Vagina (tissue), 2 donors: ENCODE measurements at regions not wholly inside any gene's neighbourhood (a gene's known extent, or its start where the extent isn't known, plus 50 kb on each side); places are given as distances from the start of the nearest gene placed in this dataset.
A peak's percentile ranks its signal among the peaks of the same experiment; 100 is the strongest.

ENCODE experiments used
- DNase-seq, 2 donors: peaks; one replicate each; pipeline ENCODE4 v3.0.0-alpha.2; 2017; ENCODE audit errors: extremely low spot score in 2 of 2
- H3K27ac ChIP-seq: fragments of 200-600 bp; sonication (generic); one replicate; pipeline ENCODE4 v1.5.1; 2019
- H3K27me3 ChIP-seq: fragments of 200-600 bp; sonication (generic); one replicate; pipeline ENCODE4 v1.5.1; 2019
- H3K36me3 ChIP-seq, 2 donors: fragments of 200-600 bp; sonication (generic); one replicate each; pipeline ENCODE4 v1.5.1; 2017 to 2019
- H3K4me1 ChIP-seq: fragments of 200-600 bp; sonication (generic); one replicate; pipeline ENCODE4 v1.5.1; 2019
- H3K4me3 ChIP-seq, 2 donors: fragments of 200-600 bp; sonication (generic); 1 replicate in 1 of 2; 2 replicates in 1 of 2; pipeline ENCODE4 v1.5.1; 2016 to 2019
- H3K9me3 ChIP-seq: fragments of 200-600 bp; sonication (generic); one replicate; pipeline ENCODE4 v1.5.1; 2019
- POLR2A ChIP-seq, 2 donors: fragments of 450-650 bp; IDR thresholded peaks; one replicate each; pipeline ENCODE4 v1.6.1; 2017; ENCODE audit warnings: antibody characterized with exemption in 2 of 2, mild to moderate bottlenecking in 2 of 2, moderate library complexity in 2 of 2
- POLR2AphosphoS5 ChIP-seq, 2 donors: sonication (generic); formaldehyde crosslinking; IDR thresholded peaks; one replicate each; pipeline ENCODE4 v1.9.0; 2017; ENCODE audit warnings: antibody characterized with exemption in 2 of 2, mild to moderate bottlenecking in 2 of 2, low read depth in 1 of 2; ENCODE audit not compliant: insufficient read depth in 1 of 2
- intact Hi-C: fragments of 100-400 bp; cut with DNase I; formaldehyde crosslinking; loops from one replicate; pipeline ENCODE4 v1.15.1; 2023
- TF ChIP-seq, protein P1 (sequence below), 3 experiments: fragments of 450-650 bp in 2 of 3; fragments of 200-600 bp in 1 of 3; sonication (generic) in 1 of 3; IDR thresholded peaks; one replicate each; pipeline ENCODE4 v1.5.1; 2017 to 2019; ENCODE audit warnings: antibody characterized with exemption in 3 of 3, mild to moderate bottlenecking in 2 of 3, moderate library complexity in 2 of 3

DNA sequence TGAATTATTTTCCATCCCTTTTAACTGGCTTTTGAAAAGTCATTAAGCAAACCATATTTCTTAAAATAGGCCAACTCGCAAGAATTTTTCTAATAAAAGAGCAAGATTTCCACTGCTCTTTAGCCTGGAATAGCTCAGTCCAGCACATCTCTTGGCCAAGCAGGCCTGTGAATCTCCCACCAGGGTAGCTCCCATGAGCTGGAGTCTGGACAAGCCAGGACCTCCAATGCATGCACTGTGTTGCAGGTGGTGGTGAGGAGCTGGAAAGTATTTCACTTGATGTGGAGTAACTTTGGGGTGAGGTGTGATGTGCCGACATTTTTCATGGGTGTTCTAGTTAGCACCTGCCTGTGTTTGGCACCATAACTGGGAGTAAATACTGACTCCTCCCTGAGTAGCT, 117.3 kb upstream of the TBX20 start:
- Histone ChIP-seq H3K36me3 (no peaks in the 10 kb centered on the region), H3K4me3 (no peak overlapping the region), H3K27ac (no peak overlapping the region), H3K9me3 (no peaks in the 10 kb centered on the region), H3K4me1 (no peaks in the 10 kb centered on the region), H3K27me3 (no peaks in the 10 kb centered on the region)
- TF ChIP-seq POLR2AphosphoS5 (IDR thresholded peaks at IDR 0.05; ENCODE audit: insufficient read depth in 1 of 2, low read depth in 1 of 2) = no peak
- no peak for DNase-seq
- intact Hi-C loops = no loop called here

DNA sequence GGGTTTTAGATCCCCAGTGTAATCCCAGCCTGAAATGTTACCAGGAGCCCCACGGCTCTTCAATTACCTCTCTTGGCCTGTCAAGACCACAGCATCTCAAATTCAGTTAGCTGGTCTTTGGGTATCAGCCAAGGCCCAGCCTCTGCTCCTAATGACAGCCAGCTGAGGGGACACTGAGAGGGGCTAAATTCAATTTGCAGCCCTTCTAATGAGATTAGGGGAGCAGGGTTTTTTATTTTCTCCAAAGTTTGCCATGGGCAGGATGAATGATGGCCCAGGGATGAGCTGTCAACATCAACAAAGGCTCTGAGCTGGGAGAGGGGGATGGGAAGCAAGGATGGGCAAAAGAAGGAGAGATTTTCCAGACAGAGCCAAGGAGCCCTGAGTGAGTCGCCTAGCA, 116.8 kb upstream of the TBX20 start:
- H3K27ac ChIP-seq = no peak overlapping the region
- no peaks in the 10 kb centered on the region for H3K4me1 ChIP-seq
- intact Hi-C loops = no loop called here
- DNase-seq = no peak
- no peaks in the 10 kb centered on the region for H3K9me3 ChIP-seq
- H3K27me3 ChIP-seq = no peaks in the 10 kb centered on the region
- H3K36me3 ChIP-seq = no peaks in the 10 kb centered on the region
- TF ChIP-seq POLR2A (IDR thresholded peaks at IDR 0.05) (no peak), POLR2AphosphoS5 (IDR thresholded peaks at IDR 0.05; ENCODE audit: insufficient read depth in 1 of 2, low read depth in 1 of 2) (no peak)
- TF ChIP-seq, protein P1, sequence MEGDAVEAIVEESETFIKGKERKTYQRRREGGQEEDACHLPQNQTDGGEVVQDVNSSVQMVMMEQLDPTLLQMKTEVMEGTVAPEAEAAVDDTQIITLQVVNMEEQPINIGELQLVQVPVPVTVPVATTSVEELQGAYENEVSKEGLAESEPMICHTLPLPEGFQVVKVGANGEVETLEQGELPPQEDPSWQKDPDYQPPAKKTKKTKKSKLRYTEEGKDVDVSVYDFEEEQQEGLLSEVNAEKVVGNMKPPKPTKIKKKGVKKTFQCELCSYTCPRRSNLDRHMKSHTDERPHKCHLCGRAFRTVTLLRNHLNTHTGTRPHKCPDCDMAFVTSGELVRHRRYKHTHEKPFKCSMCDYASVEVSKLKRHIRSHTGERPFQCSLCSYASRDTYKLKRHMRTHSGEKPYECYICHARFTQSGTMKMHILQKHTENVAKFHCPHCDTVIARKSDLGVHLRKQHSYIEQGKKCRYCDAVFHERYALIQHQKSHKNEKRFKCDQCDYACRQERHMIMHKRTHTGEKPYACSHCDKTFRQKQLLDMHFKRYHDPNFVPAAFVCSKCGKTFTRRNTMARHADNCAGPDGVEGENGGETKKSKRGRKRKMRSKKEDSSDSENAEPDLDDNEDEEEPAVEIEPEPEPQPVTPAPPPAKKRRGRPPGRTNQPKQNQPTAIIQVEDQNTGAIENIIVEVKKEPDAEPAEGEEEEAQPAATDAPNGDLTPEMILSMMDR (IDR thresholded peaks at IDR 0.05) = no peak
- H3K4me3 ChIP-seq = no peak overlapping the region

DNA sequence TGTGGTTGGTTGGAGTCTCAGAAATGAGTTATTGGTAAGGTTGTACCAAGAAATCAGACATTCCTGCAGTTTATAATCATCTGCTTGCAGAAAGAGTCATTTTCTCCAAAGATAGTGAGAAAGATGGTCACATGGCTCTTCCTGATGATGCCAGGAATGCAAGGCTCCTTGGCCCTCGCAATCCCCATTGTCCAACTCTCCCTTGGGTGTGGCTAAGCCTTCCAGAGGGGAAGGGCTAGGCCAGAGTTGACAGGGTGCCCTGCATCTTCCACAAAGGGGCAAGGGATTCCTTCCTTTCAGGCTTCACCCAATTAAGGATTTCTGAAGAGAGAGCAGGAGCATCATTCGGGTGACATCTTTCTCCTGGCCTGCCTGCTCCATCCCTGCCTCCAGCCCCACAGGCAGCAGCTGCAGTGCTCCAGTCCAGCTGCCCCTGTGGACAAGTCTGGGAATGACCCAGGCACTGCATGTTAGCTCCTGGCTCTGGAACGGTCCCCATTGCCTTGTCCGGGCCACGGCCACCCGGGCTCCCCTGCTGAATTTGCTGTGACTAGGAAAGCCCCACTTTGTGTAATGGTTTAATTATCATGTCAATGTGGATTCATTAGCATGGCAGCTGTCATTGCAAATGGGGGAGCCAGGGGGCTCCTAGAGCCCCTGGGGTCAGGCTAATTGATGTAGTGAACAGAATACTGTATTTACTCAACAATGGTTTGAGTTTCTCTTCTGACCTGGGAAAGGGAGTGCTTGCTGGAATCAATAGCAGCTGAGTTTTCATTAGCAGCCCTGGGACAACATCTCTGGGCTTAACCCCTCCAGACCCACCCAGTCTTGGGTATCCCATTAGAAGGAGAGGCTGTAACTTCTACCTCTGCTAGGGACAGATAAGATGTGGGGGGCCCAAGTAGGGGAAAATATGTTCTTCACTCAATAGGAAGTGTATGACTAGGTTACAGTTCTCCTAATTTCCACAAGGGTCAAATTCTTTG, 112.6 kb upstream of the TBX20 start:
- no peak overlapping the region for H3K4me3 ChIP-seq
- no peaks in the 10 kb centered on the region for H3K9me3 ChIP-seq
- TF ChIP-seq POLR2AphosphoS5 (IDR thresholded peaks at IDR 0.05; ENCODE audit: insufficient read depth in 1 of 2, low read depth in 1 of 2) (no peak), POLR2A (IDR thresholded peaks at IDR 0.05) (no peak)
- TF ChIP-seq, protein P1 (IDR thresholded peaks at IDR 0.05) = no peak
- peak in 1 of 2 donors; percentile 77 for DNase-seq
- intact Hi-C loops = no loop called here
- no peak overlapping the region for H3K27ac ChIP-seq
- H3K4me1 ChIP-seq = no peaks in the 10 kb centered on the region
- no peaks in the 10 kb centered on the region for H3K27me3 ChIP-seq
- H3K36me3 ChIP-seq = no peaks in the 10 kb centered on the region

DNA sequence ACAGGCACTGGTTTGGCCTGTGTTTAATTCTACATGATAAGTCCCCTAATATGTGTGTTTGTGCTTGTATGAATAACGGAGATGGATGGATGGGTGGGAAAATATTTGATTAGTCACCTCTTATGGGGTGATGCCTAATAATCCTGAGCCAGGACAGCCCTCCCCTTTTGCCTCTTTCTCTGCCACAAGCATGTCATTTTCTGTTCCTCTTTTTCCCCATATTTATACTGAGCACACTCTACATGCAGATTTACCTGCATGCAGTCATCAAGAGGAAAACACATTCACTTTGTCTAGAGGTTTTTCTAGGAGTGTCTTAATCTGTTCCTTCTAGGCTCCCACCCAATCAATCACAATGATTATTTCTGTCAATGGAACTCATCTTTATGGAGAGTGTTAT, 111.6 kb upstream of the TBX20 start:
- no peaks in the 10 kb centered on the region for H3K36me3 ChIP-seq
- intact Hi-C loops = no loop called here
- H3K9me3 ChIP-seq = no peaks in the 10 kb centered on the region
- no peaks in the 10 kb centered on the region for H3K4me1 ChIP-seq
- TF ChIP-seq POLR2A (IDR thresholded peaks at IDR 0.05) (no peak), POLR2AphosphoS5 (IDR thresholded peaks at IDR 0.05; ENCODE audit: insufficient read depth in 1 of 2, low read depth in 1 of 2) (no peak)
- TF ChIP-seq, protein P1 (IDR thresholded peaks at IDR 0.05) = no peak
- H3K27ac ChIP-seq = no peak overlapping the region
- DNase-seq = peak in 1 of 2 donors; percentile 27
- no peak overlapping the region for H3K4me3 ChIP-seq
- H3K27me3 ChIP-seq = no peaks in the 10 kb centered on the region

DNA sequence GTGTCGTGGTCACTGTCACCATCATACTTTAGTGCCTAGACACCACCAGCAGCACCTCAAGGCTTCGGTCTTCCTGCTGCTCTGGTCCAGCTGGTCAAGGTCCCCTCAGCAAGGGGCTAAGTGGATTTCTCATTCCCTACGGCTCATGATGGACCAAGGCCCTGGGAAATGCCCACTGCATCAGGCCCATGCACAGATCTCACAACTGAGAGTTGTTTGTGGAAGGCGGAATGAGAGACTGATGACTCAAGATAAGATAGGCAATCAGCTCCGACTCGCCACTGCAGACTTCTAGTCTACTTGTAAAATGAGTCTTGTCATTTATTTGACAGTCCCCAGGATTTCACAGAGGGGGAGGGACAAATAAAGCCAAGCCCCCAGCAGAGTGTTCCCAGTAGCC, 108.4 kb upstream of the TBX20 start:
- no peaks in the 10 kb centered on the region for H3K36me3 ChIP-seq

More for the DNA sequence above, 108.4 kb upstream of the TBX20 start:
- Histone ChIP-seq H3K4me3 (no peak overlapping the region), H3K27ac (no peak overlapping the region), H3K27me3 (no peaks in the 10 kb centered on the region), H3K9me3 (no peaks in the 10 kb centered on the region), H3K4me1 (no peaks in the 10 kb centered on the region)
- intact Hi-C loops = no loop called here
- DNase-seq = peak in 1 of 2 donors; percentile 72
- TF ChIP-seq POLR2AphosphoS5 (IDR thresholded peaks at IDR 0.05; ENCODE audit: insufficient read depth in 1 of 2, low read depth in 1 of 2) (no peak), POLR2A (IDR thresholded peaks at IDR 0.05) (no peak)
- TF ChIP-seq, protein P1 (IDR thresholded peaks at IDR 0.05) = no peak
